NCI-H82 treated with DMSO at 0.1 percent for 48 hours (cell line): ENCODE measurements at regions not wholly inside any gene's neighbourhood (a gene's known extent, or its start where the extent isn't known, plus 50 kb on each side); places are given as distances from the start of the nearest gene placed in this dataset.
A peak's percentile ranks its signal among the peaks of the same experiment; 100 is the strongest.
"Not testable (repeated sequence)": the region's sequence is repeated elsewhere in the genome, so short reads cannot be mapped to it uniquely, and the experiment has no call there.

Experiments used
- DNase-seq: peaks from one replicate; lab custom pipeline; 2025; ENCODE audit not compliant: unreplicated experiment; lab: John Stamatoyannopoulos, UW

GRCh38 chr2:88857274-88857741 is 165.8 kb downstream of the RPIA start:
- no peak for DNase-seq

- DNase-seq, result no peak
Observed at GRCh38 chr2:88857951-88858411, 166.5 kb downstream of the RPIA start.

GRCh38 chr2:88859461-88859860 is 168.0 kb downstream of the RPIA start:
- no peak for DNase-seq

GRCh38 chr2:88860421-88861075 is 169.1 kb downstream of the RPIA start:
- no peak for DNase-seq

GRCh38 chr2:88865801-88866371 is 174.4 kb downstream of the RPIA start:
- no peak for DNase-seq

- DNase-seq, result no peak
Observed at GRCh38 chr2:88866756-88867155, 175.3 kb downstream of the RPIA start.

GRCh38 chr2:88868861-88869260 is 177.4 kb downstream of the RPIA start:
- no peak for DNase-seq

GRCh38 chr2:88870267-88870839 is 178.9 kb downstream of the RPIA start:
- DNase-seq, result no peak

GRCh38 chr2:88871336-88871735 is 179.9 kb downstream of the RPIA start:
- no peak for DNase-seq

GRCh38 chr2:88873620-88874019 is 182.1 kb downstream of the RPIA start:
- no peak for DNase-seq

GRCh38 chr2:88874063-88874657 is 182.7 kb downstream of the RPIA start:
- no peak for DNase-seq

- DNase-seq, result no peak
Observed at GRCh38 chr2:88875736-88876135, 184.3 kb downstream of the RPIA start.

- DNase-seq, result peak; percentile 12
Observed at GRCh38 chr2:88880441-88880953, 189.0 kb downstream of the RPIA start.

- DNase-seq, result no peak
Observed at GRCh38 chr2:88885275-88885674, 193.8 kb downstream of the RPIA start.

GRCh38 chr2:88885679-88886416 is 194.4 kb downstream of the RPIA start:
- no peak for DNase-seq

- not testable (repeated sequence) for DNase-seq
Observed at GRCh38 chr2:88887466-88887865, 196.0 kb downstream of the RPIA start.

- DNase-seq, result no peak
Observed at GRCh38 chr2:88892207-88892606, 200.7 kb downstream of the RPIA start.

GRCh38 chr2:88892788-88893187 is 201.3 kb downstream of the RPIA start:
- no peak for DNase-seq

- no peak for DNase-seq
Observed at GRCh38 chr2:88896971-88897370, 205.5 kb downstream of the RPIA start.

- DNase-seq, result no peak
Observed at GRCh38 chr2:88897715-88898114, 206.2 kb downstream of the RPIA start.

GRCh38 chr2:88903749-88904353 is 212.4 kb downstream of the RPIA start:
- DNase-seq, result no peak
